ENCODE measurements at regions not wholly inside any gene's neighbourhood (a gene's known extent, or its start where the extent isn't known, plus 50 kb on each side); places are given as distances from the start of the nearest gene placed in this dataset.
A peak's percentile ranks its signal among the peaks of the same experiment; 100 is the strongest.

DNA sequence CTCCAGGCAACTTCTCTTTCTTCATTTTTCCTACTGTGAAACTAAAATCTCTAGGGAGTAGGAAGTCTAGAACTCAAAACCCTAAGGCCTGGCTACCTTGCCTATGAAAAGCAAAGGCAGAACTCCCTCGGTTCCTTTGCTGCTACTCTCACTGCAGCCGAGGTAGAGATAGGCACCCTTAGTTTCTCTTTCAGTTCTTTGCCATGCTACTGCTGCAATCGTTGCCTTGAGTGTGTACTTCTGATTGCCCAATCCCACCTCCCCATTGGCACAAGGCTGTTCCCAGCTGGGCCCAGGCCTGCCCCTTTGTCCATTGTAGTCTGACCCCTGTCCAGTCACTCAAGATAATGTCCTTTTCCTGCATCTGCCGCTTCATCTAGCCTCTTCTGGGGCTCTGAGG, 92.3 kb upstream of the MRPS22 start:
- H3K27me3 ChIP-seq (ENCODE audit: low read depth, low read length) = no peaks in the 10 kb centered on the region
- H3K27ac ChIP-seq (ENCODE audit: low read length) = no peak overlapping the region
- H3K4me3 ChIP-seq (ENCODE audit: low read length) = no peak overlapping the region
- no peaks in the 10 kb centered on the region for H3K36me3 ChIP-seq (replicated peaks; ENCODE audit: low read depth, low read length)
- H4K20me1 ChIP-seq (ENCODE audit: insufficient read depth, low read length) = no peaks in the 10 kb centered on the region
- TF ChIP-seq, protein P1, sequence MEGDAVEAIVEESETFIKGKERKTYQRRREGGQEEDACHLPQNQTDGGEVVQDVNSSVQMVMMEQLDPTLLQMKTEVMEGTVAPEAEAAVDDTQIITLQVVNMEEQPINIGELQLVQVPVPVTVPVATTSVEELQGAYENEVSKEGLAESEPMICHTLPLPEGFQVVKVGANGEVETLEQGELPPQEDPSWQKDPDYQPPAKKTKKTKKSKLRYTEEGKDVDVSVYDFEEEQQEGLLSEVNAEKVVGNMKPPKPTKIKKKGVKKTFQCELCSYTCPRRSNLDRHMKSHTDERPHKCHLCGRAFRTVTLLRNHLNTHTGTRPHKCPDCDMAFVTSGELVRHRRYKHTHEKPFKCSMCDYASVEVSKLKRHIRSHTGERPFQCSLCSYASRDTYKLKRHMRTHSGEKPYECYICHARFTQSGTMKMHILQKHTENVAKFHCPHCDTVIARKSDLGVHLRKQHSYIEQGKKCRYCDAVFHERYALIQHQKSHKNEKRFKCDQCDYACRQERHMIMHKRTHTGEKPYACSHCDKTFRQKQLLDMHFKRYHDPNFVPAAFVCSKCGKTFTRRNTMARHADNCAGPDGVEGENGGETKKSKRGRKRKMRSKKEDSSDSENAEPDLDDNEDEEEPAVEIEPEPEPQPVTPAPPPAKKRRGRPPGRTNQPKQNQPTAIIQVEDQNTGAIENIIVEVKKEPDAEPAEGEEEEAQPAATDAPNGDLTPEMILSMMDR (IDR thresholded peaks at IDR 0.05; ENCODE audit: low read depth, low read length) = no peak
- no peak for TF ChIP-seq EZH2phosphoT487 (IDR thresholded peaks at IDR 0.05; ENCODE audit: low read depth)
- no peak overlapping the region; the same call in 1 of the 2 replicates for H2AFZ ChIP-seq (ENCODE audit: low read depth, low read length)
- 0 out of 2 replicates have a peak overlapping the region, but pooled peaks have one; percentile 5 for H3K4me2 ChIP-seq (ENCODE audit: low read length)
- H3K4me1 ChIP-seq (ENCODE audit: low read length) = no peaks in the 10 kb centered on the region
- H3K9ac ChIP-seq (ENCODE audit: low read length) = no peak overlapping the region
- no peaks in the 10 kb centered on the region for H3K79me2 ChIP-seq (ENCODE audit: low read length)
- no peaks in the 10 kb centered on the region for H3K9me3 ChIP-seq (ENCODE audit: insufficient read depth, low read length)

DNA sequence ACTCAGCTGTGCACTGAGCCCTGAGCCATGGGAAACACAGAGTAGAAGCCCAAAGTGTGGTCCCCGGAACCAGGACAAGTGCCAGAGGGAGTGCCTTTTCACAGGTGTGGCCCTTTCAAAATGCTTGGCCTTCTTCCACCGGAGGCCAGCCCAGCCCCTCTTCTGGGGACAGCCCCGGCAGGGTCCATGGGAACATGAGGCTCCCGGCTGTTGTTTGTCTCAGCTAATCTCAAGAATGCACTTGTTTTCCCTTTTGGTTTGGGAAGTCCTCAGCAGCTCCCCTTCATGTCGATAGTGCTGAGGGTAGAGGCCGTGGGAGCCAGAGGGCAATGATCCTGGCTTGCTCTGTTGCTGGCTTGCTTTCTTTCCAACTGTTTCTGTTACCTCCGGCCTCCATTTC, 91.1 kb upstream of the MRPS22 start:
- Histone ChIP-seq H3K9me3 (ENCODE audit: insufficient read depth, low read length) (no peaks in the 10 kb centered on the region), H2AFZ (ENCODE audit: low read depth, low read length) (no peak overlapping the region), H3K4me1 (ENCODE audit: low read length) (no peaks in the 10 kb centered on the region), H3K36me3 (replicated peaks; ENCODE audit: low read depth, low read length) (no peaks in the 10 kb centered on the region), H3K79me2 (ENCODE audit: low read length) (no peaks in the 10 kb centered on the region), H3K27me3 (ENCODE audit: low read depth, low read length) (0 out of 2 replicates have a peak, but pooled peaks cover under 1% of the 10 kb centered on the region), H3K4me3 (ENCODE audit: low read length) (no peak overlapping the region), H3K4me2 (ENCODE audit: low read length) (no peak overlapping the region), H3K27ac (ENCODE audit: low read length) (no peak overlapping the region), H4K20me1 (ENCODE audit: insufficient read depth, low read length) (no peaks in the 10 kb centered on the region), H3K9ac (ENCODE audit: low read length) (no peak overlapping the region)
- TF ChIP-seq, protein P1 (IDR thresholded peaks at IDR 0.05; ENCODE audit: low read depth, low read length) = no peak
- no peak for TF ChIP-seq EZH2phosphoT487 (IDR thresholded peaks at IDR 0.05; ENCODE audit: low read depth)

DNA sequence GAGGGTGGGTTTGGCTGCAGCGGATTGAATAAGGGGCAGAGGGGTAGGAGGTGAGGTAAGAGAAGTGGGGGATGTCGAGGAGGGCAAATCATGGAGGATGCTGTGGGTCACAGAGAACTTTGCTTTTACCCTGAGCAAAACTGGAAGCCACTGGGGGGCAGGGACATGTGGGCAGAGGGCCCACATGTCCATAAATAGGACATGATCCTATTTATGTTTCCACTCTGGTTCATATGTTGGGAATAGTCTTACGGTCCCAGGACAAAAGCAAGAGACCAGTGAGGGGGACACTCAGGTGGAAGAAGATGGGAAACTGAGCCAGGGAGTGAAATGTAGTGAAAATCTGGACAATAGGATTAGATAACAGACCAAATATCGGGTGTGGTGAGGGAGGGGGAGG, 85.5 kb upstream of the MRPS22 start:
- Histone ChIP-seq H3K4me2 (ENCODE audit: low read length) (no peak overlapping the region), H3K4me1 (ENCODE audit: low read length) (no peaks in the 10 kb centered on the region), H3K27me3 (ENCODE audit: low read depth, low read length) (0 out of 2 replicates have a peak, but pooled peaks cover 2% of the 10 kb centered on the region), H3K79me2 (ENCODE audit: low read length) (no peaks in the 10 kb centered on the region), H2AFZ (ENCODE audit: low read depth, low read length) (no peak overlapping the region), H4K20me1 (ENCODE audit: insufficient read depth, low read length) (no peaks in the 10 kb centered on the region), H3K27ac (ENCODE audit: low read length) (no peak overlapping the region), H3K36me3 (replicated peaks; ENCODE audit: low read depth, low read length) (no peaks in the 10 kb centered on the region), H3K9me3 (ENCODE audit: insufficient read depth, low read length) (no peaks in the 10 kb centered on the region), H3K9ac (ENCODE audit: low read length) (no peak overlapping the region), H3K4me3 (ENCODE audit: low read length) (no peak overlapping the region)
- TF ChIP-seq, protein P1 (IDR thresholded peaks at IDR 0.05; ENCODE audit: low read depth, low read length) = no peak
- no peak for TF ChIP-seq EZH2phosphoT487 (IDR thresholded peaks at IDR 0.05; ENCODE audit: low read depth)

DNA sequence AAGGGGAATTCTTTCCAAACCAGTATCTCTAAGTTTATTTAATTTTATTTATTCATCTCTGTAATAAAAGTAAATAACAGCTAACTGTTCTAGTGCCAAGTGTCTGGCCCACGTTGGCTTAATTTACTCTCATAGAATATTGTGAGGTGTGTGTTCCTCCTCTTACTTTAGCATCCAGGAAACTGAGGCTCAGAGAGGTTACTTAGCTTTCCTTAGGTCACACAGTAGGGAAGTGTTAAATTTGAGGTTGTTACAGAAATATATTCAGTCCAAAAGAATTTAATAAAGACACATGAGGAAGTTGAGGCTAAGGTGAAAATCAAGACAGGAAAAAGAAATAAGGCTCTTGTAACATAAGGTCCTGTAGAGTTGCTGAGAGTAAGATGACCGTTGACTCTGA, 84.4 kb upstream of the MRPS22 start:
- Histone ChIP-seq H4K20me1 (ENCODE audit: insufficient read depth, low read length) (no peaks in the 10 kb centered on the region), H3K4me1 (ENCODE audit: low read length) (no peaks in the 10 kb centered on the region), H3K4me2 (ENCODE audit: low read length) (no peak overlapping the region), H3K27me3 (ENCODE audit: low read depth, low read length) (0 out of 2 replicates have a peak, but pooled peaks cover 2% of the 10 kb centered on the region), H3K79me2 (ENCODE audit: low read length) (no peaks in the 10 kb centered on the region), H3K9me3 (ENCODE audit: insufficient read depth, low read length) (no peaks in the 10 kb centered on the region), H2AFZ (ENCODE audit: low read depth, low read length) (no peak overlapping the region), H3K4me3 (ENCODE audit: low read length) (no peak overlapping the region), H3K36me3 (replicated peaks; ENCODE audit: low read depth, low read length) (no peaks in the 10 kb centered on the region), H3K9ac (ENCODE audit: low read length) (no peak overlapping the region), H3K27ac (ENCODE audit: low read length) (no peak overlapping the region)
- TF ChIP-seq EZH2phosphoT487 (IDR thresholded peaks at IDR 0.05; ENCODE audit: low read depth) = no peak
- TF ChIP-seq, protein P1 (IDR thresholded peaks at IDR 0.05; ENCODE audit: low read depth, low read length) = no peak

All from OCI-LY3 (cell line).